Retinal pigment epithelial cell (primary cell): ENCODE measurements at regions not wholly inside any gene's neighbourhood (a gene's known extent, or its start where the extent isn't known, plus 50 kb on each side); places are given as distances from the start of the nearest gene placed in this dataset.

Source experiments
- DNase-seq: peaks from one replicate; pipeline ENCODE4 v3.0.0-alpha.2; 2010; ENCODE audit warnings: low read depth
- H3K4me3 ChIP-seq: 2 replicates; pipeline ENCODE4 v1.5.1; 2011; ENCODE audit warnings: mild to moderate bottlenecking, low read length, control low read depth, moderate library complexity
- CTCF ChIP-seq: conservative IDR thresholded peaks from 2 replicates; pipeline ENCODE4 v1.5.1; 2011; ENCODE audit warnings: low read depth, low read length, control low read depth, inconsistent platforms

DNA sequence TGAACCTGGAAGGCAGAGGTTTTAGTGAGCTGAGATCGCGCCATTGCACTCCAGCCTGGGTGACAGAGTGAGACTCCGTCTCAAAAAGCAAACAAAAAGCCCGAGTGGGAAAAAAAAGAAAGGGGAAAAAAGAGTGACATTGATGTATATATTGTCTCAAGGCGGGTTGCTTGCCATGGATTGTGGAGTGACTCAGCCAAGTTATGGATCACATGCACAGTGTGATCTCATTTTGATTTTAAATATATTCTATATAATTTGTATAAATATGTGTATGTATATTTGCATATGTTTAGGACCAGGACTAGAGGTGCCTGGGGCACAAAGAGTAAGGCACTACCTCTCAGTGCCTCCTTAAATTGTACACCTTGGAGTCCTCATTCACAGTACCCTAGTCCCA, 116.2 kb upstream of the RASSF8 start:
- no peak for DNase-seq
- no peak for TF ChIP-seq CTCF
- H3K4me3 ChIP-seq, result no peak overlapping the region

GRCh38 chr12:25843976-25844375, 114.5 kb upstream of the RASSF8 start:
- no peak for TF ChIP-seq CTCF
- no peak for DNase-seq

DNA sequence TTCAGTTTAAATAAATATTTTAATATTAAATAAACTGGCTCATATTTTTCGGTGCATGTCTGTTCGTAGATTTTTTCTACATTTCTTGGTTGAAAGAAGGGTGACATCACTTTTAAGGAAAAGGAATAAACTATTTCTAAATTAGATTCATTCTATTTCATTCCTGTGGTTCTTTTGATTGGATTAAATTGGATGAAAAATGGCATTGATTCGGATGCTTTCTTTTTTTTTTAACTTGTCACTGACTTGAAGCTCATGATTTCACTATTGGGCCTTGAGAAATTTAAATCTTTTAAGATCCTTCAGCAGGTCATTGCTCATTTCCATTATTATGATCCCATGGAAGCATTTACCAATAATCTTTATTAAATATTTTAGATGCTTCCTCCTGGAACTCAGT, 113.1 kb upstream of the RASSF8 start:
- peak; percentile 69 for DNase-seq
- TF ChIP-seq CTCF, result no peak
- H3K4me3 ChIP-seq, result no peak overlapping the region

More at GRCh38 chr12:25843976-25844375, 114.5 kb upstream of the RASSF8 start:
- H3K4me3 ChIP-seq, result no peak overlapping the region

- no peak for DNase-seq
- H3K4me3 ChIP-seq, result no peak overlapping the region
- no peak for TF ChIP-seq CTCF
Observed at GRCh38 chr12:25852792-25853191, 105.7 kb upstream of the RASSF8 start.

DNA sequence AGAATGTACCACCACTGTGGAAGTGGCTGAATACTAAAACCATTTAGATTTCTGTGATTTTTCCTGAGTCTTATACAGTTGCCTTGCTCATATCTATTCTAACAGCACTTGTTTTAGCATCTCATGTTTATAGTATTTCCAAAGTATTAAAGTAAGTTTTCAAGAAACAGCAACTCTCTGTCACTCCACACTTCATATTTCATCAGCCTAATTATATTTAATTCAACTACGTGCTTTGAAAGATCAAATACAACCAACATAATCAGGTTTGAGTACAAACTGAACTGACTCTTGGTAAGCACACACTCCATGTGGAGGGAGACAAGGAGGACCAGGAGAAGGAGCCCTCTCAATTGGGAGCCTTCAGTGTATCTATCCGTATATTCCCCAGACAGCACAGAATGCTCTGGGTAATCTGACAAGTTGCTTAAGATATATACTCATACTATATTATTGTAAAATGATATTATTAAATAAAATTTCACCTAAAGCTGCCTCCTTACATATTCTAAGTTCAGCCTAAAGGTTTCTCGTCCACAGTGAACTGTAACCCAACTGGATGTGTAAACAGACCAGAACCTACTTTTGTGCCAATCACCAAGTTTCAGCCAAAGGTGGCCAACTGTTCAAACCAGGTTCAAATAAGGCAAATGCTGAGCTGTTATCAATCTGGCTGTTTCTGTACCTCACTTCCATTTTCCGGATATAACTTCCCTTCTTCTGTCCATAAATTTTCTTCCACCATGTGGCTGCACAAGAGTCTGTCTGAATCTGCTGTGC, 105.0 kb upstream of the RASSF8 start:
- TF ChIP-seq CTCF, result no peak
- DNase-seq, result no peak
- no peak overlapping the region for H3K4me3 ChIP-seq

DNA sequence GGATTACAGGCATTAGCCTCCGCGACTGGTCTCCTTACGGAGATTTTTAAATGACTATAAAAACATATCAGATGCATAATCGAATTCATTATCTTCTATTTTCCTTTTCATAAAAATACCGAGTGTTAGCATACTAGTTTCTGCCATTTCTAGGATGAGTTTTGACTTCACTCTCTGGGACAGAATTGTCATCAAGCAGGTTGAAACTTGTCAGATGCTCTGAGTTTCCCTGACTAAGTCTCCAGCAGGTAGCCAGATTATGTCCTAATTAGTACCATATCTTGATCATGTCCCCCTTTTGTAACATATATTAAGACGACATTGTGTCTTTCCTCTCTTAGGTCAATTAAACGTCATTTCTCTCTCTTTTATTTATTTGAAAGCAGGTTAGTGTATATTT, 103.5 kb upstream of the RASSF8 start:
- TF ChIP-seq CTCF, result no peak
- no peak for DNase-seq
- no peak overlapping the region for H3K4me3 ChIP-seq

DNA sequence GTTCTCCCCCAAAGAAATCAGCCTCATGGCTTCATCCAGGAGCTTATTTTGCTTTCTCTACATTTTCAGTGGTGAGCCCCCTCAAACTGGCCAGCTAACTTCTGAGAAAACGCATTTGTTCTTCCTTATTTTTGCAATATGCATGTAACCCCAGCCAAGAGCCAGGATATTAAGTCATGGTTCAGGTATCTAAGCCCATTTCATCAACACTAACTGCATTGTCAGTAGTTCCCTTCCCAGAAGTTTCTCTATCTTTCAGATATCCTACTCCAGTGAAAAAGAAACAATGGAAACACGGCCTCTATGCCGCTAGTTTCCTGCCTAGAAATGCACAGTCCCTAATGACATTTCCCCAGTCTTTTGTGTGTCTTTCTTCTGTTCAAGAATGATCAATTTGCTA, 102.8 kb upstream of the RASSF8 start:
- no peak overlapping the region for H3K4me3 ChIP-seq
- TF ChIP-seq CTCF, result no peak
- DNase-seq, result no peak
